Prostate gland (tissue), 2 donors: ENCODE measurements at regions not wholly inside any gene's neighbourhood (a gene's known extent, or its start where the extent isn't known, plus 50 kb on each side); places are given as distances from the start of the nearest gene placed in this dataset.

Source experiments
- DNase-seq: peaks from one replicate; pipeline ENCODE4 v3.0.0-alpha.2; 2019; ENCODE audit warnings: low spot score
- H3K27ac ChIP-seq, 2 donors: fragments of 200-600 bp; sonication (generic); 2 replicates each; pipeline ENCODE4 v1.5.1; 2017 to 2019
- H3K27me3 ChIP-seq: fragments of 200-600 bp; sonication (generic); replicated peaks from 2 replicates; pipeline ENCODE4 v1.5.1; 2019; ENCODE audit not compliant: insufficient read depth
- H3K36me3 ChIP-seq, 2 donors: fragments of 200-600 bp; sonication (generic); 1 replicate in 1 of 2; 2 replicates in 1 of 2; pipeline versions ENCODE4 v1.5.1 to v1.8.1; 2017 to 2019
- H3K4me1 ChIP-seq: fragments of 200-600 bp; sonication (generic); replicated peaks from 2 replicates; pipeline ENCODE4 v1.5.1; 2019
- H3K4me3 ChIP-seq, 2 donors: fragments of 200-600 bp; sonication (generic); 2 replicates each; pipeline ENCODE4 v1.5.1; 2017 to 2019
- H3K9me3 ChIP-seq: fragments of 200-600 bp; sonication (generic); 2 replicates; pipeline ENCODE4 v1.5.1; 2017
- POLR2A ChIP-seq: fragments of 450-650 bp; IDR thresholded peaks from one replicate; pipeline ENCODE4 v1.6.1; 2016; ENCODE audit warnings: antibody characterized with exemption, mild to moderate bottlenecking
- POLR2AphosphoS5 ChIP-seq: sonication (generic); formaldehyde crosslinking; IDR thresholded peaks from one replicate; pipeline ENCODE4 v1.6.1; 2017; ENCODE audit warnings: antibody characterized with exemption
- WGBS: methylation state at CpG from one replicate; pipeline ENCODE4 v1.1.5; 2018; 5-methylcytosine and 5-hydroxymethylcytosine counted together
- intact Hi-C: fragments of 100-400 bp; cut with DNase I; formaldehyde crosslinking; loops from one replicate; pipeline ENCODE4 v1.14.2; 2022
- TF ChIP-seq, protein P1 (sequence below), 4 experiments: fragments of 200-600 bp in 2 of 4; fragments of 450-650 bp in 2 of 4; sonication (generic) in 2 of 4; IDR thresholded peaks; 1 replicate in 3 of 4; 2 replicates in 1 of 4; pipeline ENCODE4 v1.5.1; 2016 to 2019; ENCODE audit warnings: antibody characterized with exemption in 4 of 4, mild to moderate bottlenecking in 2 of 4, moderate library complexity in 2 of 4

DNA sequence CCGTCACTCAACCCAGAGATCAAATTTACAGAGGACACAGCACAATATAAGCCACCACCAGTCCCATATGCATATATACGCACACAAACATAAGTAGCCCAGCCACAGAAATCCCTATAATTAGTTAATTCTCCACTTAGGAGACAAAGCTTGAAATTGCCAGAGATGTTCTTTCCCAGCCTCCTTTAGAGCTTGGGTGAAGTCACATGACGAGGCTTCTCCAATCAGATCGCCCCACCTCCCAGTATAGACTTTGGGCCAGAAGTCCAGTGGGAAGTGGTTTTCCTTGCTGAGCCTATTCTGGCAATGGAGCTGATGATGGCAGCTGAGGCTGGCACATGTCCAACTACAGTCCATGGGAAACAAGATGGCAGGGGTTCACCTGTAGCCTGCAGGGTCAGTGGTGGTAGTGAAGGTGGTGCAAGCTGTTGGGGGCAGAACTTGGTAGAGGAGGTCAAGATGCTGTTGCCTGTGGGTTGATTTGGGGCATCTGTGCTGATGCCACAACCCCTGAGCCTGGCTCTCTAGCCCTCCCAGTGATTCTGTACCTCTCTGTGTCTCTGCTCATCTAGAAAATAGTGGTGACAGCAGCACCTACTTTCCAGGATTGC lies 535.9 kb downstream of the MATN1 start:
- 91% methylated on average over 4 of the region's 4 CpGs for WGBS
- no peak for DNase-seq
- TF ChIP-seq POLR2AphosphoS5 (no peak), POLR2A (no peak)
- TF ChIP-seq, protein P1, sequence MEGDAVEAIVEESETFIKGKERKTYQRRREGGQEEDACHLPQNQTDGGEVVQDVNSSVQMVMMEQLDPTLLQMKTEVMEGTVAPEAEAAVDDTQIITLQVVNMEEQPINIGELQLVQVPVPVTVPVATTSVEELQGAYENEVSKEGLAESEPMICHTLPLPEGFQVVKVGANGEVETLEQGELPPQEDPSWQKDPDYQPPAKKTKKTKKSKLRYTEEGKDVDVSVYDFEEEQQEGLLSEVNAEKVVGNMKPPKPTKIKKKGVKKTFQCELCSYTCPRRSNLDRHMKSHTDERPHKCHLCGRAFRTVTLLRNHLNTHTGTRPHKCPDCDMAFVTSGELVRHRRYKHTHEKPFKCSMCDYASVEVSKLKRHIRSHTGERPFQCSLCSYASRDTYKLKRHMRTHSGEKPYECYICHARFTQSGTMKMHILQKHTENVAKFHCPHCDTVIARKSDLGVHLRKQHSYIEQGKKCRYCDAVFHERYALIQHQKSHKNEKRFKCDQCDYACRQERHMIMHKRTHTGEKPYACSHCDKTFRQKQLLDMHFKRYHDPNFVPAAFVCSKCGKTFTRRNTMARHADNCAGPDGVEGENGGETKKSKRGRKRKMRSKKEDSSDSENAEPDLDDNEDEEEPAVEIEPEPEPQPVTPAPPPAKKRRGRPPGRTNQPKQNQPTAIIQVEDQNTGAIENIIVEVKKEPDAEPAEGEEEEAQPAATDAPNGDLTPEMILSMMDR (IDR thresholded peaks at IDR 0.05) = no peak
- Histone ChIP-seq H3K4me1 (no peaks in the 10 kb centered on the region), H3K36me3 (no peaks in the 10 kb centered on the region), H3K9me3 (no peaks in the 10 kb centered on the region), H3K4me3 (no peak overlapping the region), H3K27me3 (no peaks in the 10 kb centered on the region), H3K27ac (no peak overlapping the region)
- intact Hi-C loops = no loop called here

DNA sequence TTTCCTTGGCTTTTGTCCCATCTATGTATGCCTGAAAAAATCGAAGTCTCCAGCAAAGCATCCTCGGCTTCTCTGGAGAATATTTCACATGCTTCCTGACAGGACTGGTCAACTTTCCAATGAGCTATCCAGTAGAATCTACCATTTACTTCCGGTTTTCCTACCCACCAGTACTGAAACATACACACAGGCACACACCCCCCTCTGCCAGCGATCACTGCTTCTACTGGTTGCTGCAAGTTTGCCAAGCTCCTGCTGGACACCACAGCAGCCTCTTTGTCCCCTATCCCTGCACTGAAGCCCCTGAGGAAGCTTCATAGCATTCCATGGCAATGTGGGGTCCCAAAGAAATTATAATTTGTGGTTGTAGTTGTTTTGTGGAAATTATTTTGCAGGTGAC lies 536.8 kb downstream of the MATN1 start:
- H3K27ac ChIP-seq = no peak overlapping the region
- no peaks in the 10 kb centered on the region for H3K9me3 ChIP-seq
- no peak overlapping the region for H3K4me3 ChIP-seq
- no peak for DNase-seq
- TF ChIP-seq, protein P1 (IDR thresholded peaks at IDR 0.05) = no peak
- TF ChIP-seq POLR2A (no peak), POLR2AphosphoS5 (no peak)
- no peaks in the 10 kb centered on the region for H3K36me3 ChIP-seq
- intact Hi-C loops = no loop called here
- no peaks in the 10 kb centered on the region for H3K27me3 ChIP-seq
- WGBS = 40% methylated on average over 4 of the region's 4 CpGs
- no peaks in the 10 kb centered on the region for H3K4me1 ChIP-seq

DNA sequence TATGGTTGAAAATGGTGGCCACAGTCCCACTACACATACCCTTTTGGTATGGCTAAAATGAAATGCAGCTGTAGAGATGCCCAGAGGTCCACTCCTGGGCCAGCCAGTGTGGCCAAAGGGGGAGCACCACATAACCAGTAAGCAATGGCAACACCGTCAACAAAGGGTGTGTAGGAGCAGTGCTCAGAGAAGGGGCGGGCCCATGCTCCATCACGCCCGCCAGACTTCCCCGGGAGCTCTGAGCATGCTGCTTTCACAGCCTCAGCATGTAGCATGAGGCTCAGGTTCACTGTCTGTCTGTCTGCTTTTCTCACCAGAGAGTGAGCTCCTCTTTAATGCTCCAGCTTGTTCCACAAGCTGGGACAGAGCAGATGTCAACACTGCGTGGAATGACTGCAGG lies 537.6 kb downstream of the MATN1 start:
- H3K4me3 ChIP-seq = no peak overlapping the region
- intact Hi-C loops = no loop called here
- H3K9me3 ChIP-seq = no peaks in the 10 kb centered on the region
- H3K27me3 ChIP-seq = no peaks in the 10 kb centered on the region
- WGBS = 40% methylated on average over 6 of the region's 6 CpGs
- H3K27ac ChIP-seq = no peak overlapping the region
- no peak for DNase-seq
- no peaks in the 10 kb centered on the region for H3K4me1 ChIP-seq
- H3K36me3 ChIP-seq = no peaks in the 10 kb centered on the region
- TF ChIP-seq, protein P1 (IDR thresholded peaks at IDR 0.05) = no peak
- TF ChIP-seq POLR2A (no peak), POLR2AphosphoS5 (no peak)

DNA sequence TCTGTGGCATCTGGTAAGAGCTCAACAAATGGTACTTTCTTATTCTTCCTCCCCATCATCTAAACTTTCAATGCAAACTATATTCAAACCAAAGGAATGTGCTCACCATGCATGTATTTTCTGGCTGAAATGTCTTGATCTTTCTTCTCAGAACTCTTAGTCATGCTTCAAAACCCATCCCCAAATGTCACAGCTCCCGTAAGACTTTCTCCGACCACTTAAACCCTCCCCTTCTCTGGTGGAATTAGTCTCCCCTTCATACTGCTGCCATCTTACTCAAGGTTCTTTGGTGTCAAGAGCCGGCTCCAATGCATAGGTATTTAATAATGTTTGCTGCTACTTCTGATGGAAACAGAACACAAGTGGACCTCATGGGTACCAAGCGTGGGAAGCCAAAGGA lies 538.1 kb downstream of the MATN1 start:
- Histone ChIP-seq H3K4me1 (no peaks in the 10 kb centered on the region), H3K4me3 (no peak overlapping the region), H3K36me3 (no peaks in the 10 kb centered on the region), H3K9me3 (no peaks in the 10 kb centered on the region), H3K27ac (no peak overlapping the region), H3K27me3 (no peaks in the 10 kb centered on the region)
- WGBS = 91% methylated on average over 4 of the region's 4 CpGs
- intact Hi-C loops = no loop called here
- no peak for DNase-seq
- no peak for TF ChIP-seq POLR2AphosphoS5
- no peak for TF ChIP-seq POLR2A
- TF ChIP-seq, protein P1 (IDR thresholded peaks at IDR 0.05) = no peak

DNA sequence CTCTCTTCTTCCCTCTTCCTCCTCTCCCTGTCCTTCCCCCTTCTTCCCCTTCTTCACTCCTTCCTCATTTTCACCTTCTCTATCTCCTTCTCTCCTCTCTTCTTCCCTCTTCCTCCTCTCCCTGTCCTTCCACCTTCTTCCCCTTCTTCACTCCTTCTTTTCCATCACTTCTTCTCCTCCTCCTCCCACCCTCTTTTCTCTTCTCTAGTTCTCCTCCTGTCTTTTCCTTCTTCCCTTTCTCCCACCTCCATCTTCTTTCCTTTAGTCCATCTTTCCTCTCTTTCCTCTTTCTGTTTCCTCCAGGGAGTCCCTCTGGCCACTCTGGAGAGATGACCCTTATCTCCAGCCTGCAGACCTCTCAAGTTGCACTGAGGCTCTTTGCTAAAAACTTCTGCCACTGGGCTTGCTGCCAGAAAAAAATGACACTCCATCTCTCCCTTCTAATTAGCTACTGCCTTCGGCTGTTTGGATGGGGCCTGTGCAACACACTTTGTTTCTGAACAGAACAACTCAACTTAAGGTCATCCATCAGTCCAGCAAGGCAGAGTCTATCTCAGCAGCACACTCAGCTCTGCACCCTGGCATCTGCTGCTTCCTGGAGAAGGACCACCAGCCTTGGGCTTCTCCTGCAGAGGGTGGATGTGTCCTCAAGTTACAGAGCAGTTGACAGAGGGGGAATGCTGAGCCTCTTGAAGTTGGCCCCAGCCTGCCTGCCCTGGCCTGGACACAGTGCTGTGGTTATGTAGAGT lies 538.8 kb downstream of the MATN1 start:
- H3K4me3 ChIP-seq = no peak overlapping the region
- H3K4me1 ChIP-seq = no peaks in the 10 kb centered on the region
- H3K27ac ChIP-seq = no peak overlapping the region
- no peaks in the 10 kb centered on the region for H3K9me3 ChIP-seq
- no peaks in the 10 kb centered on the region for H3K36me3 ChIP-seq
- 62% methylated on average over 1 of the region's 1 CpG for WGBS
- intact Hi-C loops = no loop called here
- TF ChIP-seq POLR2AphosphoS5 (no peak), POLR2A (no peak)
- TF ChIP-seq, protein P1 (IDR thresholded peaks at IDR 0.05) = no peak
- DNase-seq = no peak
- H3K27me3 ChIP-seq = no peaks in the 10 kb centered on the region
